ENCODE measurements at regions not wholly inside any gene's neighbourhood (a gene's known extent, or its start where the extent isn't known, plus 50 kb on each side); places are given as distances from the start of the nearest gene placed in this dataset.

GRCh38 chr3:73284472-73284871, 223.0 kb downstream of the EBLN2 start:
- BruUV-seq (replicated peaks) = no TSS peak
- H3K27ac ChIP-seq (ENCODE audit: insufficient read depth, low read length) = no peak overlapping the region
- no peaks in the 10 kb centered on the region for H3K79me1 ChIP-seq (ENCODE audit: low read depth in 1 of 2, low read length in 2 of 2)
- ChIA-PET CTCF (no interaction called here), POLR2A (ENCODE audit: unreplicated experiment) (no interaction called here)
- no peaks in the 10 kb centered on the region for H3K36me3 ChIP-seq (ENCODE audit: control insufficient read depth, insufficient read depth, low read length)
- no peak overlapping the region for H3K4me3 ChIP-seq (ENCODE audit: insufficient read depth, low read depth, low read length)
- no peak overlapping the region for H4K5ac ChIP-seq (ENCODE audit: low read depth, low read length)
- WGBS, 2 experiments (ENCODE audit: extremely low coverage in 2 of 2, insufficient read length in 1 of 2) = no CpG with 5 or more reads among the region's 9 CpGs
- H4K91ac ChIP-seq (ENCODE audit: insufficient read depth, low read depth, low read length) = no peak overlapping the region
- no peak overlapping the region for H2AK9ac ChIP-seq (replicated peaks; ENCODE audit: low read depth, low read length, poor library complexity)
- no peaks in the 10 kb centered on the region for H3K4me1 ChIP-seq (ENCODE audit: control insufficient read depth, insufficient read depth, low read length)
- H2AFZ ChIP-seq (replicated peaks; ENCODE audit: low read length, poor library complexity) = no peak overlapping the region
- H3K56ac ChIP-seq (ENCODE audit: extremely low read depth, insufficient read depth, low read length) = no peak overlapping the region
- H4K8ac ChIP-seq (ENCODE audit: low read depth in 2 of 2, low read length in 2 of 2) = no peak overlapping the region
- no peak for ATAC-seq (ENCODE audit: low read depth)
- H2BK5ac ChIP-seq (ENCODE audit: low read depth, low read length, poor library complexity, severe bottlenecking) = no peak overlapping the region
- H3K27me3 ChIP-seq (ENCODE audit: control insufficient read depth, insufficient read depth, low read length) = no peaks in the 10 kb centered on the region
- DNase-seq = no peak
- H3K14ac ChIP-seq (replicated peaks; ENCODE audit: low read depth, low read length) = no peak overlapping the region
- no peak overlapping the region for H2BK20ac ChIP-seq (ENCODE audit: low read depth, low read length)
- H3K9ac ChIP-seq (ENCODE audit: low read depth, low read length) = no peak overlapping the region
- TF ChIP-seq CEBPB (IDR thresholded peaks at IDR 0.05; ENCODE audit: low read depth, low read length) (no peak), CTCF (conservative IDR thresholded peaks at IDR 0.05; ENCODE audit: low read depth, low read length) (no peak), RFX5 (IDR thresholded peaks at IDR 0.05; ENCODE audit: low read depth, low read length) (no peak), RAD21 (IDR thresholded peaks at IDR 0.05; ENCODE audit: low read length) (no peak), POLR2A (IDR thresholded peaks at IDR 0.05; ENCODE audit: low read depth, low read length) (no peak), BHLHE40 (IDR thresholded peaks at IDR 0.05; ENCODE audit: low read depth, low read length) (no peak), NFE2L2 (IDR thresholded peaks at IDR 0.05; ENCODE audit: low read depth, low read length) (no peak), CHD1 (IDR thresholded peaks at IDR 0.05; ENCODE audit: low read depth, low read length) (no peak), RCOR1 (IDR thresholded peaks at IDR 0.05; ENCODE audit: insufficient replicate concordance, low read length) (no peak), MAFK (IDR thresholded peaks at IDR 0.05; ENCODE audit: low read depth, low read length) (no peak), SMC3 (IDR thresholded peaks at IDR 0.05; ENCODE audit: low read depth, low read length) (no peak), FOS (IDR thresholded peaks at IDR 0.05; ENCODE audit: low read depth, low read length) (no peak), MXI1 (IDR thresholded peaks at IDR 0.05; ENCODE audit: borderline replicate concordance, low read depth, low read length) (no peak), MAZ (IDR thresholded peaks at IDR 0.05; ENCODE audit: borderline replicate concordance, low read depth, low read length) (no peak)
- TF ChIP-seq, protein P1, sequence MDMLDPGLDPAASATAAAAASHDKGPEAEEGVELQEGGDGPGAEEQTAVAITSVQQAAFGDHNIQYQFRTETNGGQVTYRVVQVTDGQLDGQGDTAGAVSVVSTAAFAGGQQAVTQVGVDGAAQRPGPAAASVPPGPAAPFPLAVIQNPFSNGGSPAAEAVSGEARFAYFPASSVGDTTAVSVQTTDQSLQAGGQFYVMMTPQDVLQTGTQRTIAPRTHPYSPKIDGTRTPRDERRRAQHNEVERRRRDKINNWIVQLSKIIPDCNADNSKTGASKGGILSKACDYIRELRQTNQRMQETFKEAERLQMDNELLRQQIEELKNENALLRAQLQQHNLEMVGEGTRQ (IDR thresholded peaks at IDR 0.05; ENCODE audit: low read depth, low read length) = no peak
- TF ChIP-seq, protein P2, sequence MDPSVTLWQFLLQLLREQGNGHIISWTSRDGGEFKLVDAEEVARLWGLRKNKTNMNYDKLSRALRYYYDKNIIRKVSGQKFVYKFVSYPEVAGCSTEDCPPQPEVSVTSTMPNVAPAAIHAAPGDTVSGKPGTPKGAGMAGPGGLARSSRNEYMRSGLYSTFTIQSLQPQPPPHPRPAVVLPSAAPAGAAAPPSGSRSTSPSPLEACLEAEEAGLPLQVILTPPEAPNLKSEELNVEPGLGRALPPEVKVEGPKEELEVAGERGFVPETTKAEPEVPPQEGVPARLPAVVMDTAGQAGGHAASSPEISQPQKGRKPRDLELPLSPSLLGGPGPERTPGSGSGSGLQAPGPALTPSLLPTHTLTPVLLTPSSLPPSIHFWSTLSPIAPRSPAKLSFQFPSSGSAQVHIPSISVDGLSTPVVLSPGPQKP (IDR thresholded peaks at IDR 0.05; ENCODE audit: borderline replicate concordance, low read depth, low read length) = no peak
- H3K18ac ChIP-seq (ENCODE audit: low read depth, low read length) = no peak overlapping the region
- in situ Hi-C loops (cut with MboI; ENCODE audit: low sequenced_read_pairs) (no loop called here), intact Hi-C loops (cut with micrococcal nuclease) (no loop called here), dilution Hi-C loops (cut with HindIII; ENCODE audit: low sequenced_read_pairs, unreplicated experiment) (no loop called here)
- no peak overlapping the region for H2BK120ac ChIP-seq (ENCODE audit: low read depth, low read length)
- H3K9me3 ChIP-seq (ENCODE audit: control insufficient read depth, insufficient read depth, low read length) = no peaks in the 10 kb centered on the region
- H3K4me2 ChIP-seq (ENCODE audit: low read depth, low read length) = no peak overlapping the region
- H2BK15ac ChIP-seq (ENCODE audit: low read depth, low read length) = no peak overlapping the region
- no peak overlapping the region for H3K4ac ChIP-seq (ENCODE audit: low read depth, low read length)
- H3K9me1 ChIP-seq (ENCODE audit: insufficient read depth, low read length) = no peaks in the 10 kb centered on the region
- no peaks in the 10 kb centered on the region for H4K20me1 ChIP-seq (ENCODE audit: insufficient read depth, low read length)
- no peak overlapping the region for H2AK5ac ChIP-seq (ENCODE audit: low read depth, low read length)
- H3K23ac ChIP-seq (ENCODE audit: low read depth, low read length) = no peak overlapping the region
